HT1080 (cell line): ENCODE measurements at regions not wholly inside any gene's neighbourhood (a gene's known extent, or its start where the extent isn't known, plus 50 kb on each side); places are given as distances from the start of the nearest gene placed in this dataset.
"Not testable (repeated sequence)": the region's sequence is repeated elsewhere in the genome, so short reads cannot be mapped to it uniquely, and the experiment has no call there.

Experiments
- DNase-seq: peaks from one replicate; pipeline ENCODE4 v3.0.0-alpha.2; 2015; ENCODE audit warnings: low read depth

DNA sequence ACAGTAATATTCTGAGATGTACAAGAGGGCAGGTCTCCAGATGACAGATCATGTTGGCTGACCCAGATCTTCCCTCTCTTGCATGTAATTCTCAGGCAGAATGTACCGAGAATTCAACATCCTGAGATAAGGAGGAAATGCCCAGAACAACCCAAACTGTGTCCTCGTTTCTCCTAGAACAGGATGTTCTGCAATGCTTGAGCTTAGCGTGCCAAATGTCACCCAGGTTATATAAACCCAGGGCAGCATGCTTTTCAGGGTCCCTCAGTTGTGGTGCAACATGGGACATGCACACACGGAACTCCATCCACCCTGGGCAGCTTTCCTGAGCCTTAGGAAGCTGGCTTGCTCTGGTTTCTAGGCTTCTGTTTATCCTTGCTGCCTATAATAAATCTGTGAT lies 102.1 kb upstream of the CMC1 start:
- no peak for DNase-seq

DNA sequence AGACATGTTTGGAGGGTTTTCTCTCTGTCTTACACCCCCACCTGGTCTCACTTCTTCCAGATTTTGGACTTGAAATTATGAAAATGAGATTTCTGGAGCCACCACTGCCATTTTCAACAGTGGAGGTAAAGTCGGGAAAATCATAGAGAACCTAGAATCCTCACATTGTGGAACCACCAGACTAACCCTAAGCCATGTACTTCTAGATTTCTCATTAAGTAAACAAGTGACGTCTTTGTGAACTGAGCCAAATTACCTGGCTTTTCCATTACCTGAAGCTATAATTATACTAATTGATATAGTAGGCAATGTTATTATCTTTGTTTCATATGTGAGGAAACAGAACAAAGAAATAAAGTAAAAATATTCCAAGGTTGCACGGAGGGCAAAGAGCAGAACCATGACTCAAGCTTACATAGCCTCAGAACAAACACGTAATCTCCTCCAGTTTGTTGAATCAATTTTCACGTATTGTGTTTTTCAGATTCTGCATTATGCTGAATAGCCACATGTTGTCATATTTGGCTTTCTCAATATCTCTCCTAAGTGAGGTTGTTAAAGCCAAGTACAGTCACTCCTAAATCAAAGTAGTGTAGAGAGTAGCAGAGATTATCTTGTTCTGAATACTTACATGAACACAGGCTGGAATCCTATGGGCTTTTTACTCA lies 101.3 kb upstream of the CMC1 start:
- DNase-seq = peak; percentile 3

GRCh38 chr3:28140664-28141063 lies 100.8 kb upstream of the CMC1 start:
- no peak for DNase-seq

DNA sequence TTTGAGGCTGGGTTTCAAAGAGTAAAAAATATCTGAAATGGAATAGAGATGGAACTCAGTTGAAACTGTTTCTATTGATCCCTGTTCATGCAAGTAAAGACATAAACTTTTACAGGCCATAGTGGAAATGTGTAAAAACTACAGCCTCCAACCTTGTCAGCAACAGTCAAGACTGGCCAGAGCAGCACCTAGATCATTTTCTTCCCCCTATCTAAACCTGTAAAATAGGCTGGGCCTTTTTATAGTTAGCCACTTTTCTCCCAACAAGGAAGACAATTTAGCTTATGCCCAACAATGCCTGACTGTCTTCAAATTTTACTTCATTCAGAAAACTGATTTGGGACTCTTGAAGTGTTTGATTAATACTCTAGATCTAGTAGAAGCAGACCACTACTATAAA lies 91.5 kb upstream of the CMC1 start:
- no peak for DNase-seq

GRCh38 chr3:28150465-28151206 lies 90.8 kb upstream of the CMC1 start:
- DNase-seq = no peak

- DNase-seq = no peak
Measured at GRCh38 chr3:28151207-28151550, 90.2 kb upstream of the CMC1 start.

DNA sequence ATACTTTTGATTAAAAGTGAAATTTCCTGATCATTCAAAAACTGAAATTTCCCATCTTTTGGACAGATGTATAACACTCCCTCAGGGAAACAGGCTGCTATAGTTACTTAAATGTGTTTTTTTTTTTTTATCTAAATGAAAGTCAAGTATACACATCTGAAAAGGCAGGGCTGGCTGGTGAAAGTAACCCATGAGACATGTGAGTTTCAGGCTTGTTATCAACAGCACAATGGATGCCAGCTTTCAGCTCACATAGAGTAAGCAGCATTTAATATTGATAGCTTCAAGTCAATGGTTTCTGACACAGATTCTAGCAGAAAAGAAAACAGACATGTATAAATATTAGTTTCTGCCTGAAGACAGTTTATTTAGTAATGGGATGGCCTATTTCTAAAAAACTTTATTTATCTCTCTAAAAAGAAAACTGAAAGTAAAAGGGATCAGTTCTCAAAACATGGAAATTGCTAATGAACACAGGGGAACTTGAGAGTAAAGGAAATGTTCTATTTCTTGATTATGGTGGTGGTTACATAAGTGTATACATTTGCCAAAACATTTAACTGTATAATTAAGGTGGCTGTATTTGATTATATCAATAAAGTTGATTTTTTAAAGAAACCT lies 89.7 kb upstream of the CMC1 start:
- DNase-seq = no peak

GRCh38 chr3:28155631-28156030 lies 85.8 kb upstream of the CMC1 start:
- no peak for DNase-seq

GRCh38 chr3:28156599-28156998 lies 84.8 kb upstream of the CMC1 start:
- DNase-seq = not testable (repeated sequence)

DNA sequence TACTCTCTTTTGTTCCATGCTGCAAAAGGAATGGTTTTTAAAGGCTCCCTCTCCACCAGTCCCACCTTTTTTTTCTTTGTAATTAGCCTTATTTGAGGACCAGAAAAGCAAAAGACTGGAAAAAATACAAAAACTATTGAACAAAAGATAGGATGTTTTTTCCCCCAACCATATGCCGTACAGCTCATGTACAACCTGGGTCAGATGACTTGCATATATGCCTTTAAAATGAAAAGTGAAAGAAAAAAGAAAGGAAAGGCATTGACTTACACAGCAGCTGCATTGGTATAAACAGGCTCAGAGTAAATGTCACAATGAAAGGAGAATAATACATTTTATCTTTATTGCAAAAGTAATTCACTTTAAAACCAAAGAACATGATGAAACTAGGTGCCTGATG lies 69.5 kb upstream of the CMC1 start:
- peak; percentile 5 for DNase-seq

- no peak for DNase-seq
Measured at GRCh38 chr3:28172748-28173147, 68.7 kb upstream of the CMC1 start.

DNA sequence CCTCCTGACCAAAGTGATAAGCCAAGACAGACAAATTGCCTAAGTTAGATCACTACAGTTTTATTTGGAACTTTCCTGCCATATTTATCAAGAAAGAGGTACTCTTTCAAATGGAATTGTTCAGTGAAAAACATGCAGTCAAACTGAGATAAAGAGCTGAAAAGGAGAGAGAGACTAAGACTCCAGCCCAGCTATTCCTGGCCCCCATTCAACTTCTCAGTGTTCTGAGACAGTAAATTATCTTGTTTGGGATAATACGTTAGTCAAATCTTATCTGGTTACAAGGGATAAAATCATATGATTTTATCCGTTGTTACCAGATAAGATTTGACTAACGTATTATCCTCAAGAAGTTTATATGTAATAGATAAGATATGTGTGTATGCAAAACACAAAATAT lies 67.6 kb upstream of the CMC1 start:
- DNase-seq = no peak

DNA sequence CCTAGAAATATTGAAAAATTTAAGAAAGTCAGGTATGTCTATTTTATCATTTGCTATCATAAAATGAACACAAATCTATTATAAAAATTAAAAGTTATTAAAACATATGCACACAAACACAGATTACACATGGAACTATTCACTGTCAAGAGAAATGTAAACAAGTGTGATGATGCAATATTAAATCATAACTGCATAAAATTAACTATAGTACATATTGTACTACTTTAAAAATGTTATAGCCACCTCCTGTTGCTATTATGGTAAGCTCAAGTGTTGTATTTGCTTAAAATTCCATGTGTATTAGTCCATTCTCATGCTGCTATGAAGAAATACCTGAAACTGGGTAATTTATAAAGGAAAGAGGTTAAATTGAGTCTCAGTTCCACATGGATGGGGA lies 54.7 kb upstream of the CMC1 start:
- DNase-seq = no peak

GRCh38 chr3:28188686-28189085 lies 52.7 kb upstream of the CMC1 start:
- DNase-seq = no peak

DNA sequence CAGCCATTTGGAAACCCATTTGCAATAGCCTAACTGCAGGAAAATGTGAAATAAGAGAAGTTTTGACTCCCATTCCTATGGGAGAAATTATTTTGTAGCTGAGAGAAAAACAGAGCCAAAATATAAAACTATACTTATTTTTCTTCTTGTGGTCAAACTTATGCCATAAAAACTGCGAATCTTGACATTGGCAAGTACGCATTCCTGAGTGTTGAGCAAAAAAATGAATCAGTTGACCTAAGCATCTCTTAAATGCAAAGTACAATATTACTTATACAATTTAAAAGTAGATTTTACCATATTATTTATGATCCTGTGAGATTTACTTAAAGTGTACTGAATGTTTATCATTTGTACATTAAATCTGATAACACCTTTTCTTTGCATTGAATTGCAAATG lies 50.1 kb upstream of the CMC1 start:
- no peak for DNase-seq
